ENCODE measurements at regions not wholly inside any gene's neighbourhood (a gene's known extent, or its start where the extent isn't known, plus 50 kb on each side); places are given as distances from the start of the nearest gene placed in this dataset.
A peak's percentile ranks its signal among the peaks of the same experiment; 100 is the strongest.

DNA sequence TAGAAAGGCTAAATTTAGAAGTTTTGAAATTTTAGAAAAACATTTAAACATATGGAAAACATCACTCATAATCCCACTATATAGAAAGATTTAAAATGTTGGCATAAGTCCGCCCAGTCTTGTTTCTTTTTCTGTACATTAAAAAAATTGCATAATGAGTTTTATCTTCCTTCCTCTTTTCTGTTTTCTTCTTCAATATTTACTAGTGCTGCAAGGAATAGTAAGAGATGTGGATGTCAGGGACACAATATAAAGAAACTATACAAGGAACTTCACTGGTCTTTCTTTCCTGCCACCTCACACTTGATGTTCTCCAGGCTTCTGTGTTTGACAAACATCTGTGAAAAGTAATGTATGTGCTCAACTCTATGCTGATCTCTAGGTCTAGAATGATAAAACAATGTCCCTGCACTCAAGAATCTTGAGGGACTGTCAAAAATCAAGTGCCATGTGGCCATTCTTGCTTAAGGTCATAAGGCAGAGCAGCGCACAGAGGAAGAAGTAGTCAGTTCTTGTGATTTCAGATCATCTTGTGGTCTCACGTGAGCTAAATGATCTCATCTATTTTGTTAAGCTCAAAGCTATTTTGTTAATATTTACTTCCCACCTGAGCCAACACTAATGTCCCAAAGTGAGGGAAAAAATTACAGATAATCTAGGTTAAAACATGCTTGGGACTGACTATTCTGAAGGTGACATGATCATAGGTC lies 186.9 kb upstream of the OBI1 start:
- DNase-seq, result no peak

DNA sequence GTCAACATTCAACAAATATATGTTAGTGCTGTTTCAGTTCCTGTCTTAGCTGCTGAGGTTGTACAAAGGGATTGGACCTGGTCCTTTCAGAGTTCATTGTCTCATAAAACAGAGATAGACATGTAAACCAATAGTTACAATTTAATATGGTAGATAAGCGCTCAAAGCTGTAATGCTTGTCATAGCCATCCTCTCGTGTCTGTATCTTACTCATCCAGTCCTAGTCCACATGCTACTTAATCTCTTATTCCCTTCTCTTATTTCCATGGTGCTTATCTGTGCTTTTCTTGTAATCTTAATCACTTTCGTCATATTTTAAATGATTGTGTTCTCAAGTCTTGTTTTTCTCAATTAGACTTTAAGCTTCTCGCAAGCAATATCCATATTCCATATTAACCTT lies 185.2 kb upstream of the OBI1 start:
- no peak for DNase-seq

DNA sequence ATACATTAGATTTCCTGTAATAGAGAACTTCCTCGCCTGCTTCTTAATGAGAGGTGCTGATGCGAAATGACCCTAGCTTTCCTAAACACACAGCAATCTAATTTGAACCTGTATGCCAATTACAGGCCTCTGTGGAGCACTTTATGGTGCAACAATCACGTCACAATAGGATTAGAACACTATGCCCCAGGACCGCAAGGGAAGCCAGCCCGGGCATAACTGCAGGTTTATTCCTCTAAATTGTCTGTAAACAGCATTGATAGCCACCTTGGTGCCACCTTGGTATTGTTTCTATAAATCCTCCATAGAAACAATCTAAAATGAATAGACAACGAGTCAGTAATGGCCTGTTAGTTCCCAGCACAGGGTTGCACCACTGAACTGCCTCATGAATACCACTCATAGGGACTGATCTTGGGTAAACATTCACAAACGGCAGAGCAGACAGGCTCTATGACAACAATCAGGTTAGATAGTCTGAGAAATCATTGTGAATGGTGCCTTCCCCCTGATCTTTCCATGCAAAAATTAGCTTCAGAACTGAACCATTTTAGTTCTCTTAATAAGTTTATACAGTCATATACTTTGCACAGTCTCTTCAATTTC lies 182.5 kb upstream of the OBI1 start:
- no peak for DNase-seq

DNA sequence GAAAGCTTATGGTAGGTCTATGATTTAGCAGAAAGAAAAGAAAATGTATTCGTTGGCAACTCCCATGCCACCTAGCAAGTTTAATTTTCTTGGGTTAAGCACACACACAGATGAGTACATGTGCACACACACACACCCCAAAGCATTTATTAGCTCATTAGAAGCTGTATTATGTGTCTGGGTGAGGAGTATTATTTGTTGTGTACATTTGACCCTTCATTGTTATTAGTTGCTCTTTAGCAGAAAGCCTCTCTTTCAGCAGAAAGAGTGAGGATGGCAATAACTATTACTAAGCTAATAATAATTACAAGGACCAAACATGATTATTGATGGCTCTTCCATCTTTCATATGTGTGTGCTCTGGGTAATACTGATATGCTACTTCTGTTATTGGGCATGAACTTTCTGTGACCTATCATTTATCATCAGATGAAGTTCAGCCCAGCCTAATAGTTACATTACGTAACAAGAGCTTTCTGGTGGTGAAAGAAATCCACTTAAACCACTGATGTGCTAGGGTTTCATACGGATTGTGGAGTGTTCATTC lies 177.4 kb upstream of the OBI1 start:
- no peak for DNase-seq

DNA sequence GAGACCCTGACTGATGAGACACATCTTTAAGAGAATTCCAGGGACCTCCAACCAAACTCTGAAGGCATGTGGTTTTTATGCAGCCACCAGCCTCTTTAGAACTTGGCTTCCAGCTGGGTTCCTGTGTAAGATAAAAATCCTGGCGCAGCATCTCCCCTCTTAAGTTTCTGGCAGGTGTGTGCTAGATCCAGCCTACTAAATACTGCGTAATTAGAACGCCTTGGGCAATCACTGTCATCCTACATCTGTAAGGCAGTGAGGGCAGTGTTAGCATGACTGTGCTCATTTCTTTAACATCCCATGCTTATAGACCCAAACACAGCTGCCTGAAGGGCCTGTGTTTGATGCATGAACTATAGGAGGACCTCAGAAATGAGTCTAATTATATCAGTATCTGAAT lies 173.5 kb upstream of the OBI1 start:
- DNase-seq, result no peak

DNA sequence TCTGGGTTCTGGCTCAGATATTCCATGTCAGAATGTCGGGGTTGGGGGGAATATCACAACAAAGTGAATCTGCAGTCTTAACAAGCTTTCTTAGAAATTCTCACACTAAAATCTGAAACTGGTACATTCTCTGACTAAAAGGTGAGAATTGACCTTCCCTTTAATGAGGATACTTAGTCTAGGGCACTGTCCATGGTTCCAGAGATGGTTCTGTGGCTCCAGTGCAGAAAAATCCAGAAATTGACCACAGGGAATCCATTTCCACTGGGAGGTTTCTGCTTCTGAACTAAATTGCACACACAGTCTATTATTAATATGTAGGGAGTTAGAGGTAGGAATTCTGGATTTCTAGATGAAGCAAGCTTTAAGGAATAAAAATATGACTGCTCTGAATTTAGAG lies 171.6 kb upstream of the OBI1 start:
- DNase-seq, result no peak

DNA sequence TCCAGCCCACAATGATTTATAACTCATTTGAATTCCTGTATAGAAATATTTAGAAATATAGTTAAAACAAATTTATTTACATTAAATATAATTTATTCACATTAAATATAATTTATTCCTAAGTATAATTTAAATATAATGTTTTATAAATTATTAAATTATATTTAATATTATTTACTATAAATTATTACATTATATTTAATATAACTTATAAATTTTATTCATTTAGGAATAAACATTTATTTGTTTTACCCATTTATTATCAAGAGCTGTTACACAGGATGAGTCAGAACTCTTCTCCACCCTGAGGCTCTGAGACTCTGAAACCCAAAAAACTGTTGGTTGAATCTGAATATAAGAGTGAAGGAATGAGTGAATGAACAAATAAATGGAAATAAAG lies 170.9 kb upstream of the OBI1 start:
- DNase-seq, result no peak

DNA sequence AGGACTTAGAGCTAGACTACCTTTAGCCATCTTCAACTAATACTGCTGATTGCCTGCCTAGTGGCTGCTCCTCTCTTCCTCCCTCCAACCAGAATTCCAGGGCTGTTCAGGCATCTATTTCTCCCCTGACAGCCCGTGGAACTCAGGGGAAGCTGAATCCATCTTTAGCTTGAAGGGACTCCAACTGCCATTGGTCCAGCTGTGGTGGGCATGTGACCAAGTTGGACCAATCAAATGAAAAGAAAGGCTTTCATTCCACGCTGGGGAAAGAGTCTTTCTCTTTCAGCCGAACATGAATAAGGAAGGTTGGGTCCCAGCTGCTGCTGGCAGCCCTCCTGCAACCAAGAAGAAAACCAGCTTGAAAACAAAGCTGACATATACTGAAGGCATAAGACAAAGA lies 168.5 kb upstream of the OBI1 start:
- no peak for DNase-seq

DNA sequence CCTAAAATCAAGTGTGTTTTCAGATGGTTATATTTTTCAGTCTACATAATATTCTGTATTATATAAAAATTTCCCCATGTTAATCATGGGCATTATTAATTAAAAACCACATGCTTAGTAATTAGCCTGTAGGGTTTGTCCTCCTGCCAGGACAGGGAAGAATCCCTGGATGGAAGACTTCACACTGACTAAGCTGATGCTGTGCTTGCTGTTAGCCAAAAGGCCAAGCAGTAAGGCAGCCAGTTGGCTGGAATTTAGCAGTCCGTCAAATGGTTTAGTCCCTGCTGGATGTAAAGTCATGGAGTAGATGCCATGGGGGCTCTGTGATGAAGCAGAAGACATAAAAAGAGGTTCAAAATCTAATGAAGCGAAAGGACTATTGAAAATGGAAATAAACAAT lies 168.0 kb upstream of the OBI1 start:
- no peak for DNase-seq

DNA sequence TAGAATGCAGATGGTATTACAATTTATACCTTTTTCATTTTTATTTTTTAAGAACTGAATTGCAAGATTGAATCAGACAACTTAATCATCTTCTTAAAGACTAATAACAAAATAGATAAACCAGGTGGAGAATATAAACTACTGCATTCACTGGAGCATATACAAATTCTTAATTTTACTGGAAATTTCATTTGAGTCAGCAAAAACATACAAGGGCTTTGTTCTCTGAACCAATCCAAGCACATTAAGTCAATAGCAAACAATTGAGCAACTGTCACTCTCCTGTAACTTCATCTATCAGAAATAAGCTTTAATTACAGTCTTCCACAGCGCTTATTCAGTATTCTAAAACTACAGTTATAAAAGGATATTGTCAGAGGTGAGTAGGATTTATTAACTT lies 167.4 kb upstream of the OBI1 start:
- peak; percentile 16 for DNase-seq

DNA sequence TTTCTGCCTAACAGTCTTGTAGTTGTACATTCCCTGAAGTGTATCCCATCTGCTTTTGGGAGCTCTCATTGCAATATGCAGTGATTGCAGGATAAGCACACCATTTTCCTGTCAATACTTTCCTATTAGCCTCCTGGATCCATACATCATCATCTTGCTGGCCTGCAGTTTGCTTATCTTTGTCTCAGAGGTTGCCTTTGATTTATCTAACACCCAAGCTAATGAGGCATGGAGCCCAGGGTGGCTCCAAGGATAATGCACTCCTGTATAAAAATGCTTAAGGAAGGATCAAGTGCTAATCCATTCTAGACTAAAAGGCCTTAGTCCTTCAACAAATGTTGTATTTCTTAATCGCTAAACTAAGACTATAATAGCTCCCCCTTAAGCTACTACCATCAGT lies 161.6 kb upstream of the OBI1 start:
- DNase-seq, result no peak

DNA sequence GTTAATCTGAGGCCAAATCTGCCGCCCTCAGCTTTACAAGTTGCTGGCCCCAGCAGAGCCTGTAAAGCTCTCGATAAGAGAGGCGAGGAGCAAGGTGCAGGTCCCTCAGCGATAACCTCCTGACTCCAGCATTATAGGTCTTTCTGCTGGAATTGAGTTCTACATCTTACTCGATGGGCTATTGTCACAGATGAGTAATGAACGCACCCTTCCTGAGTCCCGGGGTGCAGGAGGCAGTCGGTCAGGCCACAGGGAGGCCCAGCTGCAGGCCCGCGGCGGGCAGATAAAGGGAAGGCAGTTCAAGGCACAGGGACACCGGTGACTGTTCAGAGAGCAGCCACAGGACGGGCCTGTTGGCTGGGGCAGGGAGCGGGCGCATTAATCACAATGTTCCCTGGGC lies 157.6 kb upstream of the OBI1 start:
- DNase-seq, result no peak

DNA sequence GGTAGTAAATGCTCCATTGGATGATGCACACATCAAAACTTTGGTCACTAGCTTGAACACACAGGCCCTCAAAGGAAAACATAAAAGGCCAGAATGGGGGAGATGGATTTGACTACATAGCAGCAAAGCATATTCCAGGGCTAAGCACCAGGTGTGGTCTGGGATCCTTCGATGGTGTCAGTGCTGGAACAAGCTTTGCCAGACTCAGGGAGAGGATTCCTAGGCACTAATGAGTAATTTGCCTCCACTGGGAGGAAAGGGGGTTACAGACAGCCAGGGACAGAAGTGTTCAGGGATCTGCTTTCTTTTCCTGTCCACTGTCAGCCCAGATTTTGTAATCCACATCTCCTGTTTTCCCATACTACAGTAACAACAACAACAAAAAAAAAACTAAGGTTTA lies 157.2 kb upstream of the OBI1 start:
- DNase-seq, result no peak

DNA sequence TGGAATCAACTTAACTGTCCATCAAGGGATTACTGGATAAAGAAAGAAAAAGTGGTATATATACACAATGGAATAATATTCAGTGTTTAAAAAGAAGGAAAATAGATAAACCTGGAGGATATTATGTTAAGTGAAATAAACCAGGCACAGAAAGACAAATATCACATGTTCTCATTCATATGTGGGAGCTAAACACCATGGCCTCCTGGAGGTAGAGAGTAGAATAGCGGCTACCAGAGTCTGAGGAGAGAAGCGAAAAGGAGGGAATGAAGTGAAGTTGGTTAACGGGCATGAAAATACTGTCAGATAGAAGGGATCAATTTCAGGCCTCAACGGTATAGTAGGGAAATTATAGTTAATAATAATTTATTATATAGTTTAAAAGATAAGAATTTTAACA lies 147.5 kb upstream of the OBI1 start:
- peak; percentile 10 for DNase-seq

DNA sequence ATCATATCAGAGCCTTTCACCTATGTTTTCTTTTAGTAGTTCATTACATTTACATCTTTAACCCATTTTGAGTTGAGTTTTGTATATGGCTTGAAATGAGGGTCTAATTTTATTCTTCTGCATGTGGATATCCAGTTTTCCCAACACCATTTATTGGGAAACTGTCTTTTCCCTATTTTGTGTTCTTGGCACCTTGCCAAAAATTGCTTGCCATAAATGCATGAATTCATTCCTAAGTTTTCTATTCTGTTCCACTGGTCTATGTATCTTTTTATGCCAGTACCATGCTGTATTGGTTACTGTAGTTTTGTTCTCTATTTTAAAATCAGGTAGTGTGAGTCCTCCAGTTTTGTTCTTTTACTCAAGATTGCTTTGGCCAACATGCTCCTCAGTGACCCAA lies 144.0 kb upstream of the OBI1 start:
- DNase-seq, result no peak

DNA sequence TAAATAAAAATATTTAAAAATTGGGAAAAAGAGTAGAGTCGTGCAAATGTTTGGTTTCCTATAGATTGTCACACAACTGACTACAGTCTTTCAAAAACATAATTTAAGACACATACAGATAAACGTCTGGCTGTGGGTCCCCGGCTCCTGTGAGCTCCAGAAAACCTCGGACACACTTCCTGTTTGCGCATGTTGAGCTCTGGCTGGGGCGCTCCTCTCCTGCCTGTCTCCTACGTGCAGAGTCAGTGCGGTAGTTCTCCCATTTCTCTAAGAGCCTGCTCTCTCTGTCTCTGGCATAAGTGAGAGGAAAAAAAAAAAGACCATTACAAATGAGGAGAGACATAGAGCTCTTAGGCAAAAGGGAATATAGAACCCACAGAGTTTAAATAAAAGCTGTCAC lies 128.2 kb upstream of the OBI1 start:
- no peak for DNase-seq

DNA sequence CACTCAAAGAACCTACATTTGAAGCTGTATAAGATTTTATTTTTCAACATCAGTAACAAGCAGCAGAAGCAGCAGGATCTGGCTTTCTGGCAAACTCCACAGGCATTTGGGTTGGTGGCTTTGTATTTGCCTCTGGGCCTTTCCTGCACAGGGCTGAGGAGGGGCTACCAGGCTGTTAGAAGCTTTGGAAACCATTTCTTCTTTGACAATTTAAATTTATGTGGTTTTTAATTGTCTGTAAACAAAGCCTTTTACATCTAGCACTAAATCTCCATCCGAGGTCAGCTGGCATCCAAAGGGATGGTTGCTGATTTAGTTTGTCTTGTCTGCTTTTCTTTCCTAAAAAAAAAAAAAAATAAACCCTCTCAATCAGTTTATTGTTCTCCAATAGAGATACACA lies 127.5 kb upstream of the OBI1 start:
- DNase-seq, result no peak

DNA sequence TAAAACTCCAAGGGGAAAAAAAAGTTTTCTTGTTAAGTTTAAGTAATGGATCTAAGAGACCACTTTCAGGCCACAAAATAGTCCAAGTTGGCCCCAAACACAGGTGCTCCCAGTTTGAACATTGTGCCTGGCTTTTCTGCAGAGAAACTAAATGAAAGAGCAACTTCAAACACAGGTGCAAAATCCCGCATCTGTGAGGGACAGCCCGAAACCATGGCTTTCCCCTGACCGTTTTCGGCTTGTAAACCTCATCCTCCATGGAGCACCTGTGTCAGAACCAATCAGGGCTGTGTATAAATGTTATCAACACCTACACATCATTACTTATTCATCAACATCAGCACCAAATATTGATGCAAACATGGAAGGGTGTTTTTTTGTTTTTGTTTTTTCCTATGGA lies 126.8 kb upstream of the OBI1 start:
- DNase-seq, result no peak

DNA sequence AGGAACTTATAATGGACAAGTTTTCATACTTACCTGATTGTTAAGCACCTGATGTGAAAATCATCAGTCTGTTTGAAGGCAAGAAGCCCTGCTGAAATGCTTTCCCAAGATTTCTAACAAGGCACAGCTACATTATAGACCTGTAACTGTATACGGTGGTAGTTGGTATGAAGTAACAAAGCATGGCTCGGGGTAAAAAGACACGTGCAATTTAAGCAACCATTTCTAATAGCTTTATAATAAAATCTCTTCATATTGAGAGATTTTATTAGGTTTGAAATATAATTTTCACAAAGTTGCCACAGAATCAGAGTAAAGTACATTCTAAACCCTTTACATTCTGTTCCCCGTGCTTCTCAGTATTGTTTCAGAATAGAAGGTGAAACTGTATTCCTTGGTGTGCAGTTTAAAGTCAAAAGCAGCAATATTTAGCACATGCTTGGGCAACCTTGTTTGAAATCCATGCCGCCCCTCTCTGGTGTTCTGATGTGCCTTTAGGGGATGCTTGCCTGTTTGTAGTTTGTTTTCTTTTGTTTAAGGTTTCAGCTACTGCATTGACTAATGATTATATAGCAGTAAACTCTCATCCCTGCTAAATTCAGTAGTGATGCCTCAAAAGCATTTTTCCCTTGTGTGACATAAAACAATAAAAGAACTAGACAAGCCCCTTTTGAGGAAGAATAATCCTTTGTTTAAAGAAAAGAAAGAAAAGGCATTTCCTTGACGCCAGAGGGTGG lies 125.2 kb upstream of the OBI1 start:
- peak; percentile 14 for DNase-seq

DNA sequence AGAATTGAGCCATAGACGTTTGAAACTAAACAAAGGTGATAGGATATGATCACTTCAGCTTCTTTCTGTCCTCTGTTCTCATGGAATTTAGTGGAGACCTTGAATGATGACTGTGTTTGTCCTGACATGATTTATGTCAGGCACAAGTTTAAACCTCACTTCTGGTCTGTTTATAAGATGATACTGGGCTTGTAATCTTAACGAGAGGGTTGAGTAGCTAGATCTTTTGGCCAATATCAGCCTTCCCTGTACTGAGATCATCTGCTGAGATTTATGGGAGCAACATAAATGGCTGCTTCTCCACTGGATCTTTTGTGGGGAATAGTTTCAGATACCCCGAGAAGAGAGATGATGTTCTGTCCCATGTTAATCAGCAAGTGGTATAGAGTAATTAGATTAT lies 121.8 kb upstream of the OBI1 start:
- DNase-seq, result no peak

DNA sequence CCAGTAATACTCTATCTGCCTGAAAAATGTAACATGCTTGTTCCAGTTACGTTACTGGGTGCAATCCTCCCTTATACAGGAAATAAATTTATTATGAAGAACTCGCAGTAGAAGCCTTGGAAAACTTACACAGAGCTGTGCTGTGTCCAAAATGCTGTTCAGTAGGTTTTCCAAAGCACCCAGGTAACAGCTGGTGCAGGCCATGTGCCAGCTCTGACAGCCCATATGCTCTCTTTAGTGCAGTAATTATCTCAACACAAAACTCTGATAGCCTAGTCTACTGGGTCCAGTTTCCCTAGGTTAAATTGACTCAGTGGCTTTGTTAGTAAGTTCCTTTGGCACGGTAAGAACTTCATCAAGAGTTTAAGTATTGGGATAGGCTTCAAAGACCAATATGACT lies 120.7 kb upstream of the OBI1 start:
- peak; percentile 94 for DNase-seq

DNA sequence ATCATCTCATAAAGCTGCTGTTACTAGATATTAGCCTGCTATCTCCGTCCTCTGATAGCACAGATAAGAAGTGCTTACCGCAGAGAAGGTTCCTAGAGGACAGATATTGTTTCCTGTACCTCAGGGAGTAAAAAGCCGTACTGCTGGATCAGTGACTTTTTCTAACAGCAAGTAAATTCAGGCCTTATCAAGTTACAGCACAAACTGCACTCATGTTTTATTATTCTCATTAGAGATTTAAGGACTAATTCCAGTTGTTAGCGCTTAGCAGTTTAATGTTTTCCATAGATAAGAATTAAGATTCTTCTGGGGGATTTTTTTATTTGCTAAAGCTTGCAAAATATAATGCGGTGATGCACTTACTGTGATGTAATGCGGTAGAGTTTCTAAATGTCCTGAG lies 119.0 kb upstream of the OBI1 start:
- DNase-seq, result peak; percentile 86

DNA sequence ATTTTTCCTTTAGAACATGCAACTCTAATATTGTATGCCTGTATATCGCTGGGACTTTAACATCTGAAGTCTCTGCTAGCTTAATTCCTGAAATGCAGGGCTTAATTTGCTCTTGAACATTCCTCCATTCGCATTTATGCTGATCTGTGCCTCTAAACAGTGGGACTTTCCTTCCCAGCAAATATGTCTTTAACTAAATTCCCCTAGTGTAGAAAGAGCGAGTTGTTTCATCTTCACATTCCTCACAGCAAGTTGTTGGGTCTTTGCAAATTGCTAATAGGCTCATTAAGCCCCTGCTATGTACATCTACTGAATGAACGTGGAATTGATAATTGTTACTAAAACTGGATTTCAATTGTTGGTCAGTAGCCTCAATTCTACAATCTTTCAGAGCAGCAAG lies 118.4 kb upstream of the OBI1 start:
- peak; percentile 50 for DNase-seq

DNA sequence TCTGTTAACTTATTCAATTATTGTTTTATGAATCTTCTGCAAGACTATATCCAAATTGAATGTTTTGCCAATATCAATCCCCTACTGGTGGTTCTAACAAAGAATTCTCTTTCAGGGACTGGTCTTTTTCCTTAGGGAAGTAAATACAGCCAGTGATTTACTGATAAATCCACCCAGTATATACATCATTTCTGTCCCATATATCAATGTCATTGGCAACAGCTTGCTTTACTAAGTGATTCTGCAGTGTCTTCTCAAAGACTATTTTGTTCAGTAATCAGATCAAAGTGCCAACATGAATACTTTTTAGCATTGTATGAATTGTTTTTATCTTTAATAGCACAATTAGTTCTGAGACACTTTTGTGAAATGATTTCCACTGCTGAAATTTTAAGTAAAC lies 114.0 kb upstream of the OBI1 start:
- peak; percentile 13 for DNase-seq

Measured in NCI-H2171 treated with DMSO at 0.1 percent for 48 hours (cell line).